Motor neuron (in vitro differentiated cells): ENCODE measurements at regions not wholly inside any gene's neighbourhood (a gene's known extent, or its start where the extent isn't known, plus 50 kb on each side); places are given as distances from the start of the nearest gene placed in this dataset.
A peak's percentile ranks its signal among the peaks of the same experiment; 100 is the strongest.

ENCODE experiments used
- ATAC-seq, 8 experiments: fragments of 200-7000 bp; cut with Tn5 transposase; replicated peaks in 6 of 8; 2 replicates each; pipeline ENCODE4 v1.8.0; 2021; ENCODE audit warnings: mild to moderate bottlenecking in 8 of 8, moderate library complexity in 8 of 8
- H3K27ac ChIP-seq, 2 donors: fragments of 250-450 bp; sonication (Bioruptor Pico); 2 replicates each; pipeline ENCODE4 v1.9.0; 2021; ENCODE audit warnings: antibody characterized with exemption in 2 of 2, mild to moderate bottlenecking in 2 of 2, moderate library complexity in 1 of 2
- H3K4me1 ChIP-seq, 2 donors: fragments of 250-450 bp; sonication (Bioruptor Pico); replicated peaks in 1 of 2; 2 replicates each; pipeline ENCODE4 v1.6.1; 2021; ENCODE audit warnings: antibody characterized with exemption in 2 of 2, mild to moderate bottlenecking in 2 of 2, moderate library complexity in 1 of 2
- H3K4me3 ChIP-seq, 5 donors: fragments of 250-450 bp; sonication (Bioruptor Pico); 2 replicates each; pipeline ENCODE4 v1.9.0; 2021; ENCODE audit warnings: antibody characterized with exemption in 5 of 5, mild to moderate bottlenecking in 5 of 5, moderate library complexity in 4 of 5
- WGBS, 10 experiments: fragments of 450-650 bp; shearing (Covaris generic); methylation state at CpG; one replicate each; pipeline ENCODE4 v1.0.0; 2022; 5-methylcytosine and 5-hydroxymethylcytosine counted together
- in situ Hi-C, 9 experiments: fragments of 400-800 bp; cut with MboI; loops; one replicate each; pipeline ENCODE4 v1.15.0; 2021; ENCODE audit warnings: low sequenced_read_pairs in 9 of 9, low pct_unique_long_range_greater_than_20kb in 2 of 9; ENCODE audit not compliant: unreplicated experiment in 9 of 9

GRCh38 chr5:167514461-167514860, 777.0 kb upstream of the WWC1 start:
- 17 to 100% (median 95%) methylated on average over 1 to 2 of the region's 2 CpGs; no CpG with 5 or more reads in 4 of the 10 experiments for whole genome bisulfite sequencing, 10 experiments
- H3K4me1 ChIP-seq = peaks cover 0 to 3% of the 10 kb centered on the region in 2 donors
- no peak overlapping the region for H3K27ac ChIP-seq
- H3K4me3 ChIP-seq = no peak overlapping the region
- ATAC-seq = no peak
- in situ Hi-C loops = no loop called here

GRCh38 chr5:167525004-167525403, 766.4 kb upstream of the WWC1 start:
- H3K4me3 ChIP-seq = no peak overlapping the region
- in situ Hi-C loops = no loop called here
- ATAC-seq = peak in 6 of 8 experiments; percentile 40 to 99 (median 76)
- WGBS, 10 experiments = 0 to 100% (median 67%) methylated on average over 1 to 3 of the region's 3 CpGs; no CpG with 5 or more reads in 2 of the 10 experiments
- no peak overlapping the region for H3K27ac ChIP-seq
- peaks cover 4 to 8% of the 10 kb centered on the region in 2 donors for H3K4me1 ChIP-seq

- no peak for ATAC-seq
- H3K4me1 ChIP-seq = peaks cover 4 to 8% of the 10 kb centered on the region in 2 donors
- 7 to 88% (median 74%) methylated on average over 2 to 6 of the region's 6 CpGs; no CpG with 5 or more reads in 1 of the 10 experiments for WGBS, 10 experiments
Observed at GRCh38 chr5:167528651-167529050, 762.8 kb upstream of the WWC1 start.

GRCh38 chr5:167530548-167530947, 760.9 kb upstream of the WWC1 start:
- in situ Hi-C loops = no loop called here
- Histone ChIP-seq H3K27ac (no peak overlapping the region), H3K4me3 (no peak overlapping the region), H3K4me1 (peaks cover 0 to 3% of the 10 kb centered on the region in 2 donors)
- WGBS, 10 experiments = 33 to 100% (median 81%) methylated on average over 1 to 10 of the region's 13 CpGs; no CpG with 5 or more reads in 1 of the 10 experiments
- peak in 5 of 8 experiments; percentile 45 to 64 (median 53) for ATAC-seq

More at GRCh38 chr5:167528651-167529050, 762.8 kb upstream of the WWC1 start:
- H3K27ac ChIP-seq = no peak overlapping the region
- H3K4me3 ChIP-seq = no peak overlapping the region
- in situ Hi-C loops = no loop called here

GRCh38 chr5:167533814-167534795, 757.3 kb upstream of the WWC1 start:
- WGBS, 10 experiments = 0 to 97% (median 84%) methylated on average over 3 to 11 of the region's 11 CpGs
- H3K27ac ChIP-seq = no peak overlapping the region
- H3K4me1 ChIP-seq = no peaks in the 10 kb centered on the region
- in situ Hi-C loops = no loop called here
- peak in 3 of 8 experiments; percentile 81 to 99 (median 99) for ATAC-seq
- H3K4me3 ChIP-seq = no peak overlapping the region

GRCh38 chr5:167539747-167540146, 751.7 kb upstream of the WWC1 start:
- in situ Hi-C loops = no loop called here
- no peak for ATAC-seq
- WGBS, 10 experiments = 29 to 96% (median 81%) methylated on average over 3 to 5 of the region's 5 CpGs
- no peak overlapping the region for H3K4me3 ChIP-seq
- no peak overlapping the region for H3K27ac ChIP-seq
- no peaks in the 10 kb centered on the region for H3K4me1 ChIP-seq

GRCh38 chr5:167546270-167546669, 745.2 kb upstream of the WWC1 start:
- in situ Hi-C loops = no loop called here
- 62 to 90% (median 80%) methylated on average over 1 to 4 of the region's 4 CpGs; no CpG with 5 or more reads in 1 of the 10 experiments for WGBS, 10 experiments

GRCh38 chr5:167552356-167552755, 739.1 kb upstream of the WWC1 start:
- in situ Hi-C loops = loop anchor here in 1 of 9 experiments (25.0 kb wide), 1 partner anchor 615 kb away; no protein-coding TSS in a partner anchor
- Histone ChIP-seq H3K4me1 (peaks cover 27 to 44% of the 10 kb centered on the region in 2 donors), H3K27ac (no peak overlapping the region), H3K4me3 (no peak overlapping the region)
- 30 to 100% (median 93%) methylated on average over 1 to 5 of the region's 5 CpGs; no CpG with 5 or more reads in 1 of the 10 experiments for WGBS, 10 experiments
- ATAC-seq = no peak

More at GRCh38 chr5:167546270-167546669, 745.2 kb upstream of the WWC1 start:
- peak in 7 of 8 experiments; percentile 18 to 94 (median 46) for ATAC-seq
- no peak overlapping the region for H3K4me3 ChIP-seq
- H3K4me1 ChIP-seq = peaks cover 7 to 12% of the 10 kb centered on the region in 2 donors
- no peak overlapping the region for H3K27ac ChIP-seq

GRCh38 chr5:167553511-167553910, 737.9 kb upstream of the WWC1 start:
- 17 to 71% (median 34%) methylated on average over 1 to 2 of the region's 2 CpGs; no CpG with 5 or more reads in 3 of the 10 experiments for WGBS, 10 experiments
- Histone ChIP-seq H3K27ac (peak overlapping the region in 1 of 2 donors; percentile 38), H3K4me1 (peaks cover 27 to 44% of the 10 kb centered on the region in 2 donors), H3K4me3 (no peak overlapping the region)
- in situ Hi-C loops = loop anchor here in 1 of 9 experiments (25.0 kb wide), 1 partner anchor 616 kb away; no protein-coding TSS in a partner anchor
- peak in 5 of 8 experiments; percentile 21 to 82 (median 78) for ATAC-seq

- in situ Hi-C loops = loop anchor here in 1 of 9 experiments (25.0 kb wide), 1 partner anchor 617 kb away; no protein-coding TSS in a partner anchor
- H3K4me3 ChIP-seq = no peak overlapping the region
- H3K4me1 ChIP-seq = peaks cover 27 to 44% of the 10 kb centered on the region in 2 donors
- no peak for ATAC-seq
- no peak overlapping the region for H3K27ac ChIP-seq
- WGBS, 10 experiments = 44 to 100% (median 93%) methylated on average over 1 to 7 of the region's 7 CpGs
Observed at GRCh38 chr5:167554564-167555290, 736.7 kb upstream of the WWC1 start.

GRCh38 chr5:167555565-167556166, 735.8 kb upstream of the WWC1 start:
- in situ Hi-C loops = loop anchor here in 1 of 9 experiments (25.0 kb wide), 1 partner anchor 618 kb away; no protein-coding TSS in a partner anchor
- no peak overlapping the region for H3K27ac ChIP-seq

GRCh38 chr5:167557359-167557758, 734.1 kb upstream of the WWC1 start:
- Histone ChIP-seq H3K4me3 (no peak overlapping the region), H3K27ac (no peak overlapping the region), H3K4me1 (peaks cover 15 to 32% of the 10 kb centered on the region in 2 donors)
- in situ Hi-C loops = loop anchor here in 1 of 9 experiments (25.0 kb wide), 1 partner anchor 620 kb away; no protein-coding TSS in a partner anchor
- ATAC-seq = no peak
- 36 to 100% (median 93%) methylated on average over 1 to 2 of the region's 2 CpGs; no CpG with 5 or more reads in 2 of the 10 experiments for WGBS, 10 experiments

More at GRCh38 chr5:167555565-167556166, 735.8 kb upstream of the WWC1 start:
- ATAC-seq = peak in 1 of 8 experiments; percentile 53
- Histone ChIP-seq H3K4me1 (peaks cover 20 to 37% of the 10 kb centered on the region in 2 donors), H3K4me3 (no peak overlapping the region)
- WGBS, 10 experiments = 4 to 84% (median 75%) methylated on average over 1 to 9 of the region's 10 CpGs; no CpG with 5 or more reads in 1 of the 10 experiments
